NCI-H748 (cell line): ENCODE measurements at regions not wholly inside any gene's neighbourhood (a gene's known extent, or its start where the extent isn't known, plus 50 kb on each side); places are given as distances from the start of the nearest gene placed in this dataset.
"Not testable (repeated sequence)": the region's sequence is repeated elsewhere in the genome, so short reads cannot be mapped to it uniquely, and the experiment has no call there.

Experiments used
- DNase-seq: peaks from one replicate; lab custom pipeline; 2025; ENCODE audit not compliant: unreplicated experiment; lab: John Stamatoyannopoulos, UW

GRCh38 chr10:20415684-20416083 lies 481.4 kb downstream of the NEBL start:
- no peak for DNase-seq

GRCh38 chr10:20407357-20407756 lies 489.8 kb downstream of the NEBL start:
- no peak for DNase-seq

DNA sequence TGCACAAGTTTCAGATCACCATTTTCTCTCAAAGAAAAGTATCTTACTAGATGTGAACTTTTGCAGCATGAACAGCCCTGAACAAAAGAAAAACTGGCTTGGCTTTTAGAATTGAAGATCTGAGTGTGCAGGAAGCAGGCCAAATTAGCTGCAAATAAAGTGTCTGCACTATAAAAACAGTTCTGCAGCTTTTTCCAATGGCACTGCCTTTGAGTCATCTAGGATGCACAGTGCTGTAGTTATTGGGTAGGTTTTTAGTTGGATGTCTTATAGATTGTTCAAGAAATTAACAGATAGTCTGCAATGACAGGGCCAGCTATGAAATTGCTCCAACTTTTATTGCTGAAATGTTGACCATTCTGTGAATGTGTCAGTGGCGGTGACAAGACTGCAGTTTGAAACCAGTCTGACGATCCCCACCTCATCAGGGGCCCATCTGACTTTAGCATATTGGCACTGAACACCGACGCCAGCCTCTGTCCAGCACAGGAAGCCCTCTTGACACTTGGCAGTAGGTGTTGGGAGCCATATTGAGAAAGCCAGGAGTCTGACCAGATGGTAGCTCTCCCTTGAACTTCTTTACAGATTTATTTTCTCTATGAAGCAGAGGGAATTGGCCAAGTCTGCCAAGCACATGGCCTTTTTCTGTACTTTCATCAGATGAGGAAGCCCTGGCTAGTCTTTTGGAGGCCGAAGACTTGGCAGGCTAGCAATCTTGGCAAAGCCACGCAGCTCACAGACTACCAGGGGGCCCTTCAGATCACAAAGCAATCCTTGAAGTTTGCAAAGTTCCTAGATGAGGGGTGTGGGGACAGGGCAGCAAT lies 490.6 kb downstream of the NEBL start:
- DNase-seq = no peak

DNA sequence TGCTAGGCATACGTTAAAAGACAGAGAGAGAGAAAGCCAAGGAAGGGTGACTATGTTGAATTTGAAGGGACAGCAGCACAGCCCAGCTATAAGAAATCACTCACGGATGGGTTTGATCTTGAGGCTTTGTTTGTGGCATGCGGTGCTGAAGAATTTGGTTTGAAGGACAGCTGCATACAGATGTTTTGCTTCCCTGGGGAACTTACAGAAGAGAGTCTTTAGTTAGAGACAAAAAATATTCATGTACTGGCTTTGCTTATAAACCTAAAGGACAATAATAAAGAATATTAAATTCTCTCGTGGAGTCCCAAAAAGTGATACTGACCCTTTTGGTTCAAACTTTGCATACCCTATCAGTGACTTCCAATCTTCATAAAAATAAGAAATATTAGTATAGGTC lies 491.4 kb downstream of the NEBL start:
- DNase-seq = no peak

DNA sequence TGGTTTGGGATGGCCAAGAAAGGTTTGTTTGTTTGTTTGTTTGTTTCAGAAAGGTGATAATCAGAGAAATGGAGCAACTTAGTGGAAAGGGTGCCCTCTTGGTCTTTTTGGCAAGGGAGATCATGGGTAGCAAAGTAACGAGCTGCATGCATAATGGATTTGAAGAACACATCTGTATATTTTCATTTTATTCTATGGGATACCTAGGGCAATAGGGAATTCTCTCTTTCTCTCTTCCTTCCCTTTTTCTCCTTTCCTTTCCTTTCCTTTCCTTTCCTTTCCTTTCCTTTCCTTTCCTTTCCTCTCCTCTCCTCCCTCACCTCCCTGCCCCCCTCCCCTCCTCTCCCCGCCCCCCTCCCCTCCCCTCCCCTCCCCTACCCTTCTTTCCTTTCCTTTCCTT lies 492.1 kb downstream of the NEBL start:
- no peak for DNase-seq

DNA sequence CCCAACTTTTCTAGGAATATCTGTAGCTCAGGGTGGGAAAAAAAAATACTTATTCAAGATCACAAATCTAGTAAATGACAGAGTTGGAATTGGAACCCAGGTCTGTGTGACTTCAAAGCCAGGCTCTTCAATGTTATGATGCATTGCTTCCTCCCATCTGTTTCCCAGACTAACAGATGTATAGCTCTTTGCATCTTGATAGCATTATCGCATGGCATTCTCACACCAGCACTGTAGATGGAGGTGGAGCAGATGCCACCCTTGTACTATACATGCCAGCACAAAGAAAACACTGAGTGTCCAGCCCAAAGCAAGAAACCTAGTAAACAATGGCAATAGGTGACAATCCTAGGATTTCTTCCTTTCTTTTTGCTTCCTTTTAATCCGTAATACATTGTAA lies 497.3 kb downstream of the NEBL start:
- DNase-seq = no peak

- no peak for DNase-seq
Observed at GRCh38 chr10:20396701-20397100, 500.4 kb downstream of the NEBL start.

DNA sequence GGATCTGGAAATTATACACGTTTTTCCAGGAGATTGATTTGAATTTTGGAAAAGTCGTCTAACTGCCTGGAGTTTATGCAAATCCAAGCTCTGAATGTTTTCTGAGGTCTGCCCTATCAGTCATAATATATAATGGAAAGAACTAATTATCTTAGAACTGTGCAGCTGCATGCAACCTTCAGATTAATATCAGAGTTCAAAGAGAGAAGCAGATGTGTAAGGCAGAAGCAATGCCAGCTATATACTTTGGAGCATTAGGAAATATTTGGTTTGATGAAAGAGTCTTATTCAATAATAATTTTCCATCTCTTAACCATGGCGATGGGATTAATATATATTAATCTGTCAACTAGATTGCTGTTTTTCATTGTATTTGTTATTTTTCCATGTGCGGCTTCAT lies 500.9 kb downstream of the NEBL start:
- DNase-seq = no peak

- no peak for DNase-seq
Observed at GRCh38 chr10:20391629-20392028, 505.5 kb downstream of the NEBL start.

GRCh38 chr10:20381761-20382160 lies 515.4 kb downstream of the NEBL start:
- no peak for DNase-seq

DNA sequence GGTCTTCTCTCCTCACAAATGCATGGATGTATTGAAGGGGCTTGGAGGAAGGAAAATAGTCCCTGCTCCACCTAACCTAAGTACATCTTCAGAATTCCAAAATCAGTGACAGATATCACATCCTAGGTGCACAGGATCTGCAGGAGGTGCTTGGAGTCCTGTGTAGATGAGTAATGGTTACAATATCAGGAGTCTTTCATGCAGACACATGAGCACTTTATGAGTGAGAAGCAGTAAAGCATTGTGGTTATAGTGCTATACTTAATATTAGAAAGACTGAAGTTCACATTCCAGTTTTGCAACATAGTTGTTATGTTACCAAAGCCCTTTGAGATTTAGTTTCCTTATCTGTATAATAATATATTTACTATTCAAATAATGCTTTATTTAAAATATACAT lies 516.7 kb downstream of the NEBL start:
- DNase-seq = no peak

GRCh38 chr10:20372748-20373147 lies 524.4 kb downstream of the NEBL start:
- DNase-seq = peak; percentile 10

DNA sequence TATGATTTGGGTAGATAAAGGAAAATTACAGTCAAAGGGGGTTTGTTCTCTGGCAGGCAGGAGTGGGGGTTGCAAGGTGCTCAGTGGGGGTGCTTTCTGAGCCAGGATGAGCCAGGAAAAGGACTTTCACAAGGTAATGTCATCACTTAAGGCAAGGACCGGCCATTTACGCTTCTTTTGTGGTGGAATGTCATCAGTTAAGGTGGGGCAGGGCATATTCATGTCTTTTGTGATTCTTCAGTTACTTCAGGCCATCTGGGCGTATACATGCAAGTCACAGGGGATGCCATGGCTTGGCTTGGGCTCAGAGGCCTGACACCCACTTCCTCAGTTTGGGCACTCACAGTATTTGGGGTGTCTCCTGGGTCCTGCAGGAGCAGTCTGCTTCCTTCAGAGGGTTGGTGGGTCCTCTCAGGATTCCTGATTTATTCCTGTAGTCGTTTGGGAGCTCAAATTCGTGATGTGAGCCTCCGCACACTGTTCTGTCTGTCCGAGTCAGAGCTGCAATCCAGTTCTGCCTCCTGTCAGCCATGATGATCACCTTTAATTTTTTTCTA lies 526.1 kb downstream of the NEBL start:
- DNase-seq = not testable (repeated sequence)

DNA sequence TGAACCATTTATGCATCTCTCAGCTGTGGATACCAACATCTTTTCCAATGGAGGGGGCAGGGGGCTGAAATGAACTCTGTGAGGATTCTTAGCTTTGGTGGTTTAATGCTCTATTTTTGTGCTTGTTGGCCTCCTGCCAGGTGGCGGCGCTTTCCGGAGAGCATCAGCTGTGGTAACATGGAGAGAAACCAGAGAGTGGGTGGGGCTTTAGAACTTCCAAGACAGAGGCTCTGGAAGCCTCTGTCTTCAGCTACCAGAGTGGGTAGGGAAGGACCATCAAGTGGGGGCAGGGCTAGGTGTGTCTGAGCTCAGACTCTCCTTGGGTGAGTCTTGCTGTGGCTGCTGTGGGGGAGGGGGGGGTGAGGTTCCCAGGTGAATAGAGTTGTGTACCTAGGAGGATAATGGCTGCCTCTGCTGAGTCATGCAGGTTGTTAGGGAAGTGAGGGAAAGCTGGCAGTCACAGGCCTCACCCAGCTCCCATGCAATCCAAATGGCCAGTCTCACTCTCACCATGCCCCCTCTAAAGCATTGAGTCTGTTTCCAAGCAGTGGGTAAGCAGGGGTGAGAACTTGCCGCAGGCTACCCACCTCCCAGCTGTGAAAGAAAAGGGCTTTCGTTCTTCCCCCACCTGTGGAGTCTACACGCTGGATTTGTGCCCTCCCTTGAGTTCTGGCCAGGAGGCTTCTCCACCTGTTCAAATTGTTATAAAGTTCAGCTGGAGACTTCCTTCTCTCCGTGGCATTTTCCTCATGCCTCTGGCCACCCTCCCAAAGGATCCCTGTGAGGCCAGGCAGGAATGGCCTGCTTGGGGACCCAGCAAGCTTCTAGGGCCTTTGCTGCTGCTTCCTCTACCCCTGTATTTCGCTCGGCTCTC lies 527.0 kb downstream of the NEBL start:
- DNase-seq = peak; percentile 52

- DNase-seq = peak; percentile 29
Observed at GRCh38 chr10:20363684-20364083, 533.4 kb downstream of the NEBL start.

- DNase-seq = no peak
Observed at GRCh38 chr10:20355915-20356314, 539.7 kb downstream of the PLXDC2 start.

DNA sequence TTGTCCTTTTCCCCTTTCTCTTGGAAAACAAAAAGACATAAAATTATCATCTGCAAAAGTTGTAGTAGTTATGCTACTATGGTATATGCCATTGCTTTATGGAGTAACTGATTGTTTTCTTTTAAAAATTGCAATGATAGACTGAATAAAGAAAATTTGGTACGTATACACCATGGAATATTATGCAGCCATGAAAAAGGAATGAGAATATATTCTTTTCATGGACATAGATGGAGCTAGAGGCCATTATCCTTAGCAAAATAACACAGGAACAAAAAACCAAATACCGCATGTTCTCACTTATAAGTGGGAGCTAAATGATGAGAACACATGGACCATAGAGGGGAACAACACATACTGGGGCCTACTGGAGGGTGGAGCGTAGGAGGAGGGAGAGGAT lies 538.8 kb downstream of the PLXDC2 start:
- DNase-seq = no peak

- no peak for DNase-seq
Observed at GRCh38 chr10:20354166-20354565, 537.9 kb downstream of the PLXDC2 start.

GRCh38 chr10:20350509-20350908 lies 534.3 kb downstream of the PLXDC2 start:
- DNase-seq = no peak

GRCh38 chr10:20343036-20343435 lies 526.8 kb downstream of the PLXDC2 start:
- DNase-seq = no peak
